Astrocyte of the hippocampus (primary cell): ENCODE measurements at regions not wholly inside any gene's neighbourhood (a gene's known extent, or its start where the extent isn't known, plus 50 kb on each side); places are given as distances from the start of the nearest gene placed in this dataset.
"Not testable (repeated sequence)": the region's sequence is repeated elsewhere in the genome, so short reads cannot be mapped to it uniquely, and the experiment has no call there.

Experiments
- DNase-seq: peaks from one replicate; pipeline ENCODE4 v3.0.0; 2011; ENCODE audit warnings: low read depth, low spot score

- no peak for DNase-seq
These were observed 110.2 kb downstream of the COPRS start for GRCh38 chr17:31748881-31749280.

- DNase-seq = no peak
These were observed 112.1 kb downstream of the COPRS start for GRCh38 chr17:31746884-31747495.

GRCh38 chr17:31745964-31746600 lies 113.0 kb downstream of the COPRS start:
- no peak for DNase-seq

- no peak for DNase-seq
These were observed 114.5 kb downstream of the COPRS start for GRCh38 chr17:31744511-31744951.

- peak; percentile 53 for DNase-seq
These were observed 115.2 kb downstream of the COPRS start for GRCh38 chr17:31743797-31744196.

GRCh38 chr17:31741371-31741770 lies 117.7 kb downstream of the COPRS start:
- no peak for DNase-seq

- DNase-seq = peak; percentile 67
These were observed 118.4 kb downstream of the COPRS start for GRCh38 chr17:31740611-31741082.

- DNase-seq = no peak
These were observed 119.9 kb downstream of the COPRS start for GRCh38 chr17:31738996-31739699.

- no peak for DNase-seq
These were observed 120.6 kb downstream of the COPRS start for GRCh38 chr17:31738488-31738887.

- no peak for DNase-seq
These were observed 121.0 kb downstream of the COPRS start for GRCh38 chr17:31738067-31738466.

- no peak for DNase-seq
These were observed 122.0 kb downstream of the COPRS start for GRCh38 chr17:31736855-31737625.

GRCh38 chr17:31733326-31733725 lies 125.7 kb downstream of the COPRS start:
- DNase-seq = no peak

GRCh38 chr17:31731585-31732154 lies 127.4 kb downstream of the COPRS start:
- not testable (repeated sequence) for DNase-seq

GRCh38 chr17:31731118-31731517 lies 127.9 kb downstream of the COPRS start:
- DNase-seq = peak; percentile 41

- peak; percentile 39 for DNase-seq
These were observed 132.0 kb downstream of the COPRS start for GRCh38 chr17:31726980-31727427.

- no peak for DNase-seq
These were observed 134.4 kb downstream of the COPRS start for GRCh38 chr17:31724619-31725018.

GRCh38 chr17:31724026-31724425 lies 135.0 kb downstream of the COPRS start:
- peak; percentile 63 for DNase-seq

GRCh38 chr17:31722251-31723056 lies 136.6 kb downstream of the COPRS start:
- peak; percentile 62 for DNase-seq

- no peak for DNase-seq
These were observed 137.6 kb downstream of the COPRS start for GRCh38 chr17:31721291-31722025.

- not testable (repeated sequence) for DNase-seq
These were observed 141.8 kb downstream of the COPRS start for GRCh38 chr17:31717251-31717650.
